GM18951 (cell line): ENCODE measurements at regions not wholly inside any gene's neighbourhood (a gene's known extent, or its start where the extent isn't known, plus 50 kb on each side); places are given as distances from the start of the nearest gene placed in this dataset.

ENCODE experiments used
- POLR2A ChIP-seq: IDR thresholded peaks from 4 replicates; pipeline ENCODE4 v1.6.1; 2011; ENCODE audit warnings: mild to moderate bottlenecking; ENCODE audit not compliant: insufficient read length, insufficient read depth; ENCODE audit errors: extremely low read depth
- in situ Hi-C: fragments of 300-500 bp; cut with MboI; formaldehyde crosslinking; loops from one replicate; pipeline ENCODE4 v1.12.0; 2022; ENCODE audit warnings: low sequenced_read_pairs, mixed read lengths, inconsistent platforms; ENCODE audit not compliant: unreplicated experiment

- TF ChIP-seq POLR2A, result no peak
- in situ Hi-C loops, result no loop called here
Observed at GRCh38 chr6:121020656-121021055, 313.6 kb downstream of the TBC1D32 start.

DNA sequence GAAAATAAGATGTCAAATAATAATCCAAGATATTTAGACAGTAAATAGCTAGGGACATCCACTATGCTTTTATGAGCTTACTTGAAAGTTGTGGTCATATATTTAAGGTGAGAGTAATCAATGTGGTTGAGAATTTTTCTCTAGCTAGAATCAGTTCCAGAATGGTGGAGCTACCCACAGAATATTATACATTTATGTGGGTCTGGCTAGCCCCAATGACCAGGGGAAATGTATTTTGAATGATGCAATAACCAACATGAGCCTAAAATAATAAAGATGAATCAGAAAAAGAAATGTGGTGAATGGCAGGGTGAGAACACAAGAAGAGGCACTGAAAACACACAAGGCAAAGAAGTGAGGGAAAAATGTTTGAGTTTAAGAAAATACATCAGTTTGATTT is 325.7 kb downstream of the TBC1D32 start:
- no peak for TF ChIP-seq POLR2A
- in situ Hi-C loops, result no loop called here

GRCh38 chr6:121006024-121006423 is 328.3 kb downstream of the TBC1D32 start:
- TF ChIP-seq POLR2A, result no peak
- in situ Hi-C loops, result no loop called here

DNA sequence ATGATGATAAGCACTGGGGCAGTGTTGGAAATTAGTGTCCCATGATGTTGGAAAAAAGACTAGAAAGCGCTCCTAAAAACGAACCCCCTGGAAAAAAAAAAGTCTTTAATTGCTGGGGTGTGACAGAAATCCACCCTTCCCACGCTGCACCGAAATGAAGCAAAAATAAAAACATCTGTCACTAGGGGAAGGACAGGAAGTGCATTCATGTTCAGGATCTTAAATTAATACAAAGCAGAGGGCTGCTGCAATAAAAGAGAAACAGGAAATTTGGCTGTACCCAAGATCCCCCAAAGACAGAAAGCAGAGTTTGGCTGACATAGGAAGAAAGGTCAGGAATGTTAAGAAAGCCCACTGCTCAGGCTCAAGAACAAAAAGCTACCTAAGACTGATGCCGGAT is 333.9 kb downstream of the TBC1D32 start:
- no peak for TF ChIP-seq POLR2A
- in situ Hi-C loops, result no loop called here

- in situ Hi-C loops, result no loop called here
- TF ChIP-seq POLR2A, result no peak
Observed at GRCh38 chr6:120996340-120996739, 337.9 kb downstream of the TBC1D32 start.

DNA sequence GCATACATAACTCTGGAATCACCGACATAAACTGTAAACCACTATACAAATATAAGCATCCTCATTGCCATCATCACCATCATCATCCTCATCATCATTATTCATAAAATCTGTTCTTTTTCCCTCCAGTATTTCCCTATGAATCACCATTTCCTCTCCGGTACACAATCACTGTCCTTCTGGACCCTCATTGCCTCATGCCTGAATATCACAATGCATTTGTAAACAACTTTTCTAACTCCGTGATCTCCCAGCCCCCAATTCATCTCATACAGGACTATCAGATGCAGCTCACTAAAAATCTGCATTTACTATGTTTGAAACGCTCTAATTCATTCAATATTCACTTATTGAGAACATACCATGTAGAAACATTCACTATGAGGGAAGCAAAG is 339.7 kb downstream of the TBC1D32 start:
- in situ Hi-C loops, result no loop called here
- no peak for TF ChIP-seq POLR2A

GRCh38 chr6:120993929-120994572 is 340.2 kb downstream of the TBC1D32 start:
- TF ChIP-seq POLR2A, result no peak
- in situ Hi-C loops, result no loop called here

GRCh38 chr6:120992257-120992656 is 342.0 kb downstream of the TBC1D32 start:
- no peak for TF ChIP-seq POLR2A
- in situ Hi-C loops, result no loop called here

- TF ChIP-seq POLR2A, result no peak
- in situ Hi-C loops, result no loop called here
Observed at GRCh38 chr6:120990866-120991265, 343.4 kb downstream of the TBC1D32 start.

GRCh38 chr6:120981835-120982234 is 352.4 kb downstream of the TBC1D32 start:
- no peak for TF ChIP-seq POLR2A
- in situ Hi-C loops, result no loop called here

DNA sequence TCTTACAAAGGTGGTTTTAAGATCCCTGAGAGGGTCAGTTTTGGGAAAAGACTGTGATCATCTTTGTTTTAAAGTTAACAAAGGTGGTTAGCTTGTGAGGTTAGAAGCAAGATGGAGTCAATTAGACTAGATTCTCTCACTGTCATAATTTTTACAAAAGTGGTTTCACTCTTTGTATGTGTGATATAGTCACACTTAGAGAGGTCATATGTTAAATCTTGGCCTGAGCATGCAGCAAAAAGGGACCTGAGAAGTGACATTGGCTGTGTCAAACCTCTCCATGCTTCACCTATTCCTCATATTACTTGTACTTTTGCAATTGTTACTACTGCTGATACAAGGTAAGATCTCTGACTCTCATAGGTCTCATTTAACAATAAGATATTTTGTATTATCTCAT is 368.0 kb downstream of the TBC1D32 start:
- in situ Hi-C loops, result no loop called here

DNA sequence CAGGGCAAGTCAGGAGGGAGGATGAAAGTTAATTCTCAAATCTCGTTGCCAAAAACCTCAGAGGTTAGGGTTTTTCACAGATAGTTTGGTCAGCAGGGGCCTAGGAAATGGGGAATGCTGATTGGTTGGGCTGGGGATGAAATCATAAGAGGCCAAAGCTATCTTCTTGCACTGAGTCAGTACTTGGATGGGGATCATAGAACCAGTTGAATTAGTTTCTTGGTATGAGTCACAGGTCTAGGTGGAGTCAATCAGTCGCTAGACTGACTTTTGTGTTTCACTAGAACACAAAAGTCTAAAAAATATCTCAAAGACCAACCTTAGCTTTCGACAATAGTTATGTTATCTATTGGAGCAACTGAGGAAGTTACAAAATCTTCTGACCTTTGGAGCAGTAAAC is 368.5 kb downstream of the TBC1D32 start:
- in situ Hi-C loops, result no loop called here
- no peak for TF ChIP-seq POLR2A

More for the DNA sequence above, 368.0 kb downstream of the TBC1D32 start:
- TF ChIP-seq POLR2A, result no peak

GRCh38 chr6:120960761-120961160 is 373.5 kb downstream of the TBC1D32 start:
- in situ Hi-C loops, result no loop called here
- no peak for TF ChIP-seq POLR2A

- in situ Hi-C loops, result no loop called here
- no peak for TF ChIP-seq POLR2A
Observed at GRCh38 chr6:120954111-120954510, 380.2 kb downstream of the TBC1D32 start.

- in situ Hi-C loops, result no loop called here
- TF ChIP-seq POLR2A, result no peak
Observed at GRCh38 chr6:120951258-120951657, 383.0 kb downstream of the TBC1D32 start.
